GM12878 (cell line): ENCODE measurements at regions not wholly inside any gene's neighbourhood (a gene's known extent, or its start where the extent isn't known, plus 50 kb on each side); places are given as distances from the start of the nearest gene placed in this dataset.

Source experiments
- BACH1 ChIP-seq: fragments of 450-650 bp; IDR thresholded peaks from 2 replicates; pipeline ENCODE4 v1.6.1; 2017; ENCODE audit warnings: mild to moderate bottlenecking, borderline replicate concordance
- JUND ChIP-seq: IDR thresholded peaks from 2 replicates; pipeline ENCODE4 v1.6.1; 2012; ENCODE audit warnings: low read depth, mild to moderate bottlenecking, low read length, improper control_type of control experiment, moderate library complexity
- MEF2A ChIP-seq: IDR thresholded peaks from 2 replicates; pipeline ENCODE4 v1.6.1; 2011; ENCODE audit warnings: low read depth, mild to moderate bottlenecking, low read length, moderate library complexity; ENCODE audit not compliant: insufficient read depth
- MTA3 ChIP-seq: IDR thresholded peaks from 2 replicates; pipeline ENCODE4 v1.6.1; 2012; ENCODE audit warnings: low read length, inconsistent platforms, borderline replicate concordance
- POLR2A ChIP-seq: IDR thresholded peaks from 2 replicates; pipeline ENCODE4 v1.6.1; 2011; ENCODE audit warnings: low read depth, mild to moderate bottlenecking, low read length
- POLR2AphosphoS2 ChIP-seq: IDR thresholded peaks from 2 replicates; pipeline ENCODE4 v1.6.1; 2011; ENCODE audit warnings: low read depth, mild to moderate bottlenecking, low read length, improper control_type of control experiment, moderate library complexity
- POU2F2 ChIP-seq: IDR thresholded peaks from 3 replicates; pipeline ENCODE4 v1.6.1; 2011; ENCODE audit warnings: low read depth, mild to moderate bottlenecking, low read length, borderline replicate concordance
- RBBP5 ChIP-seq: fragments of 200-600 bp; sonication (generic); conservative IDR thresholded peaks from 2 replicates; pipeline ENCODE4 v1.6.1; 2016
- SMAD5 ChIP-seq: IDR thresholded peaks from 2 replicates; pipeline ENCODE4 v1.6.1; 2016; ENCODE audit warnings: antibody characterized with exemption, low read depth
- SMC3 ChIP-seq: IDR thresholded peaks from 2 replicates; pipeline ENCODE4 v1.6.1; 2011; ENCODE audit warnings: low read length, improper control_type of control experiment, borderline replicate concordance
- SREBF1 ChIP-seq: IDR thresholded peaks from 2 replicates; pipeline ENCODE4 v1.6.1; 2012; ENCODE audit warnings: mild to moderate bottlenecking, low read length
- SUZ12 ChIP-seq: fragments of 200-600 bp; sonication (generic); IDR thresholded peaks from one replicate; pipeline ENCODE4 v1.6.1; 2018; ENCODE audit warnings: antibody characterized with exemption, mild to moderate bottlenecking; ENCODE audit not compliant: unreplicated experiment
- YY1 ChIP-seq: IDR thresholded peaks from 2 replicates; pipeline ENCODE4 v1.6.1; 2011; ENCODE audit warnings: low read depth, mild to moderate bottlenecking, low read length
- ZBED1 ChIP-seq: IDR thresholded peaks from 2 replicates; pipeline ENCODE4 v1.6.1; 2016; ENCODE audit warnings: borderline replicate concordance
- ZNF207 ChIP-seq: fragments of 450-650 bp; IDR thresholded peaks from 2 replicates; pipeline ENCODE4 v1.6.1; 2014; ENCODE audit warnings: antibody characterized with exemption, mild to moderate bottlenecking, borderline replicate concordance
- TF ChIP-seq, protein P1 (sequence below): fragments of 450-650 bp; IDR thresholded peaks from 2 replicates; pipeline ENCODE4 v1.6.1; 2014; ENCODE audit warnings: mild to moderate bottlenecking
- TF ChIP-seq, protein P2 (sequence below): fragments of 450-650 bp; IDR thresholded peaks from 2 replicates; pipeline ENCODE4 v1.6.1; 2016; ENCODE audit warnings: mild to moderate bottlenecking, moderate library complexity, borderline replicate concordance
- TF ChIP-seq, protein P3 (sequence below): fragments of 450-650 bp; IDR thresholded peaks from 2 replicates; pipeline ENCODE4 v1.6.1; 2017; ENCODE audit warnings: borderline replicate concordance
- TF ChIP-seq, protein P4 (sequence below), 3 experiments: IDR thresholded peaks in 2 of 3; conservative IDR thresholded peaks in 1 of 3; 2 replicates each; pipeline ENCODE4 v1.5.1; 2011; ENCODE audit warnings: low read depth in 3 of 3, low read length in 3 of 3, mild to moderate bottlenecking in 3 of 3, control low read depth in 2 of 3, moderate library complexity in 2 of 3, inconsistent platforms in 1 of 3, mixed read lengths in 1 of 3; ENCODE audit not compliant: control insufficient read depth in 2 of 3, insufficient read depth in 1 of 3; ENCODE audit errors: extremely low read depth in 1 of 3
- TF ChIP-seq, protein P5 (sequence below): fragments of 450-650 bp; IDR thresholded peaks from 2 replicates; pipeline ENCODE4 v1.6.1; 2016; ENCODE audit warnings: mild to moderate bottlenecking
- TF ChIP-seq, protein P6 (sequence below): IDR thresholded peaks from 2 replicates; pipeline ENCODE4 v1.6.1; 2011; ENCODE audit warnings: low read depth, mild to moderate bottlenecking, low read length, moderate library complexity, borderline replicate concordance; ENCODE audit errors: extremely low read depth

DNA sequence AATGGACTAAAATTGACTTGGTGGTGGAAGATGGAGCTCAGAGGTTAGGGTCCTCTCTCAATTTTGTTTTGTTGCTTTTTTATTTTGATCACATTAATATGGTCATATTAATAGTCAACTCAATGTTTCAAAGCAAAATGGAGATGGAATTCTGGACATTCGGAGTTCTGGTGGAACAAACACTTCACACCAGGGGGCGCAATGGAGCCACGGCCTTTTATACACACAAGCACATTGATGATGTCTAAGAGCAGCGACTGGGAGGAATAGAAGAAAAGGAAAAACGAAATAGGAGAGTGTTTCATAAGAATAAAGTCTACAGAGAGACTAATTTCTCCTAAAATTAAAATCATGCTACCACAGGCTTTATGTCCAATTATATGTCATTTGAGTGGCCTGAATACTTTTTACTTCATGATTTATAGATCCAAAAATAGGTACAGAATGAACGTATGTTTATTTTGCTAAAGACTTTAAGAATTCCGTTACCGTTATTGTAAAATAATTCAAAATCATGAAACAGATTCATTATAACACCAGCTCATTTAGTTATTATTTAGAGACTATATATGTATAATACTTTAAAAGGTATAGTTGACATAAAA is 197.6 kb upstream of the SASH1 start (continued):
- TF ChIP-seq, protein P1, sequence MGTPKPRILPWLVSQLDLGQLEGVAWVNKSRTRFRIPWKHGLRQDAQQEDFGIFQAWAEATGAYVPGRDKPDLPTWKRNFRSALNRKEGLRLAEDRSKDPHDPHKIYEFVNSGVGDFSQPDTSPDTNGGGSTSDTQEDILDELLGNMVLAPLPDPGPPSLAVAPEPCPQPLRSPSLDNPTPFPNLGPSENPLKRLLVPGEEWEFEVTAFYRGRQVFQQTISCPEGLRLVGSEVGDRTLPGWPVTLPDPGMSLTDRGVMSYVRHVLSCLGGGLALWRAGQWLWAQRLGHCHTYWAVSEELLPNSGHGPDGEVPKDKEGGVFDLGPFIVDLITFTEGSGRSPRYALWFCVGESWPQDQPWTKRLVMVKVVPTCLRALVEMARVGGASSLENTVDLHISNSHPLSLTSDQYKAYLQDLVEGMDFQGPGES, result no peak
- TF ChIP-seq, protein P2, sequence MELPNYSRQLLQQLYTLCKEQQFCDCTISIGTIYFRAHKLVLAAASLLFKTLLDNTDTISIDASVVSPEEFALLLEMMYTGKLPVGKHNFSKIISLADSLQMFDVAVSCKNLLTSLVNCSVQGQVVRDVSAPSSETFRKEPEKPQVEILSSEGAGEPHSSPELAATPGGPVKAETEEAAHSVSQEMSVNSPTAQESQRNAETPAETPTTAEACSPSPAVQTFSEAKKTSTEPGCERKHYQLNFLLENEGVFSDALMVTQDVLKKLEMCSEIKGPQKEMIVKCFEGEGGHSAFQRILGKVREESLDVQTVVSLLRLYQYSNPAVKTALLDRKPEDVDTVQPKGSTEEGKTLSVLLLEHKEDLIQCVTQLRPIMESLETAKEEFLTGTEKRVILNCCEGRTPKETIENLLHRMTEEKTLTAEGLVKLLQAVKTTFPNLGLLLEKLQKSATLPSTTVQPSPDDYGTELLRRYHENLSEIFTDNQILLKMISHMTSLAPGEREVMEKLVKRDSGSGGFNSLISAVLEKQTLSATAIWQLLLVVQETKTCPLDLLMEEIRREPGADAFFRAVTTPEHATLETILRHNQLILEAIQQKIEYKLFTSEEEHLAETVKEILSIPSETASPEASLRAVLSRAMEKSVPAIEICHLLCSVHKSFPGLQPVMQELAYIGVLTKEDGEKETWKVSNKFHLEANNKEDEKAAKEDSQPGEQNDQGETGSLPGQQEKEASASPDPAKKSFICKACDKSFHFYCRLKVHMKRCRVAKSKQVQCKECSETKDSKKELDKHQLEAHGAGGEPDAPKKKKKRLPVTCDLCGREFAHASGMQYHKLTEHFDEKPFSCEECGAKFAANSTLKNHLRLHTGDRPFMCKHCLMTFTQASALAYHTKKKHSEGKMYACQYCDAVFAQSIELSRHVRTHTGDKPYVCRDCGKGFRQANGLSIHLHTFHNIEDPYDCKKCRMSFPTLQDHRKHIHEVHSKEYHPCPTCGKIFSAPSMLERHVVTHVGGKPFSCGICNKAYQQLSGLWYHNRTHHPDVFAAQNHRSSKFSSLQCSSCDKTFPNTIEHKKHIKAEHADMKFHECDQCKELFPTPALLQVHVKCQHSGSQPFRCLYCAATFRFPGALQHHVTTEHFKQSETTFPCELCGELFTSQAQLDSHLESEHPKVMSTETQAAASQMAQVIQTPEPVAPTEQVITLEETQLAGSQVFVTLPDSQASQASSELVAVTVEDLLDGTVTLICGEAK, result no peak
- no peak for TF ChIP-seq ZNF207
- TF ChIP-seq, protein P3, sequence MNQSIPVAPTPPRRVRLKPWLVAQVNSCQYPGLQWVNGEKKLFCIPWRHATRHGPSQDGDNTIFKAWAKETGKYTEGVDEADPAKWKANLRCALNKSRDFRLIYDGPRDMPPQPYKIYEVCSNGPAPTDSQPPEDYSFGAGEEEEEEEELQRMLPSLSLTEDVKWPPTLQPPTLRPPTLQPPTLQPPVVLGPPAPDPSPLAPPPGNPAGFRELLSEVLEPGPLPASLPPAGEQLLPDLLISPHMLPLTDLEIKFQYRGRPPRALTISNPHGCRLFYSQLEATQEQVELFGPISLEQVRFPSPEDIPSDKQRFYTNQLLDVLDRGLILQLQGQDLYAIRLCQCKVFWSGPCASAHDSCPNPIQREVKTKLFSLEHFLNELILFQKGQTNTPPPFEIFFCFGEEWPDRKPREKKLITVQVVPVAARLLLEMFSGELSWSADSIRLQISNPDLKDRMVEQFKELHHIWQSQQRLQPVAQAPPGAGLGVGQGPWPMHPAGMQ, result no peak
- TF ChIP-seq BACH1, result no peak
- no peak for TF ChIP-seq SMAD5
- TF ChIP-seq POU2F2, result no peak
- TF ChIP-seq SREBF1, result no peak
- no peak for TF ChIP-seq MEF2A
- TF ChIP-seq SMC3, result peak; percentile 81
- no peak for TF ChIP-seq POLR2AphosphoS2
- TF ChIP-seq POLR2A, result no peak
- TF ChIP-seq, protein P4, sequence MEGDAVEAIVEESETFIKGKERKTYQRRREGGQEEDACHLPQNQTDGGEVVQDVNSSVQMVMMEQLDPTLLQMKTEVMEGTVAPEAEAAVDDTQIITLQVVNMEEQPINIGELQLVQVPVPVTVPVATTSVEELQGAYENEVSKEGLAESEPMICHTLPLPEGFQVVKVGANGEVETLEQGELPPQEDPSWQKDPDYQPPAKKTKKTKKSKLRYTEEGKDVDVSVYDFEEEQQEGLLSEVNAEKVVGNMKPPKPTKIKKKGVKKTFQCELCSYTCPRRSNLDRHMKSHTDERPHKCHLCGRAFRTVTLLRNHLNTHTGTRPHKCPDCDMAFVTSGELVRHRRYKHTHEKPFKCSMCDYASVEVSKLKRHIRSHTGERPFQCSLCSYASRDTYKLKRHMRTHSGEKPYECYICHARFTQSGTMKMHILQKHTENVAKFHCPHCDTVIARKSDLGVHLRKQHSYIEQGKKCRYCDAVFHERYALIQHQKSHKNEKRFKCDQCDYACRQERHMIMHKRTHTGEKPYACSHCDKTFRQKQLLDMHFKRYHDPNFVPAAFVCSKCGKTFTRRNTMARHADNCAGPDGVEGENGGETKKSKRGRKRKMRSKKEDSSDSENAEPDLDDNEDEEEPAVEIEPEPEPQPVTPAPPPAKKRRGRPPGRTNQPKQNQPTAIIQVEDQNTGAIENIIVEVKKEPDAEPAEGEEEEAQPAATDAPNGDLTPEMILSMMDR (IDR thresholded peaks at IDR 0.05 in 2 of 3, conservative IDR thresholded peaks at IDR 0.05 in 1 of 3; ENCODE audit: control insufficient read depth in 2 of 3, extremely low read depth in 1 of 3, insufficient read depth in 1 of 3, low read depth in 3 of 3, low read length in 3 of 3), result peak; percentile 71 to 87 (median 74)
- no peak for TF ChIP-seq SUZ12
- no peak for TF ChIP-seq ZBED1
- TF ChIP-seq RBBP5, result no peak
- TF ChIP-seq, protein P5, sequence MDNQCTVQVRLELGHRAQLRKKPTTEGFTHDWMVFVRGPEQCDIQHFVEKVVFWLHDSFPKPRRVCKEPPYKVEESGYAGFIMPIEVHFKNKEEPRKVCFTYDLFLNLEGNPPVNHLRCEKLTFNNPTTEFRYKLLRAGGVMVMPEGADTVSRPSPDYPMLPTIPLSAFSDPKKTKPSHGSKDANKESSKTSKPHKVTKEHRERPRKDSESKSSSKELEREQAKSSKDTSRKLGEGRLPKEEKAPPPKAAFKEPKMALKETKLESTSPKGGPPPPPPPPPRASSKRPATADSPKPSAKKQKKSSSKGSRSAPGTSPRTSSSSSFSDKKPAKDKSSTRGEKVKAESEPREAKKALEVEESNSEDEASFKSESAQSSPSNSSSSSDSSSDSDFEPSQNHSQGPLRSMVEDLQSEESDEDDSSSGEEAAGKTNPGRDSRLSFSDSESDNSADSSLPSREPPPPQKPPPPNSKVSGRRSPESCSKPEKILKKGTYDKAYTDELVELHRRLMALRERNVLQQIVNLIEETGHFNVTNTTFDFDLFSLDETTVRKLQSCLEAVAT, result no peak
- TF ChIP-seq JUND, result no peak
- peak; percentile 53; the same call in 1 of the 2 replicates for TF ChIP-seq YY1
- no peak for TF ChIP-seq MTA3
- TF ChIP-seq, protein P6, sequence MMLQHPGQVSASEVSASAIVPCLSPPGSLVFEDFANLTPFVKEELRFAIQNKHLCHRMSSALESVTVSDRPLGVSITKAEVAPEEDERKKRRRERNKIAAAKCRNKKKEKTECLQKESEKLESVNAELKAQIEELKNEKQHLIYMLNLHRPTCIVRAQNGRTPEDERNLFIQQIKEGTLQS, result no peak
